ENCODE measurements at regions not wholly inside any gene's neighbourhood (a gene's known extent, or its start where the extent isn't known, plus 50 kb on each side); places are given as distances from the start of the nearest gene placed in this dataset.

GRCh38 chr1:193661385-193661784 is 475.0 kb upstream of the B3GALT2 start:
- Histone ChIP-seq H3K4me1 (ENCODE audit: insufficient read depth, low read length, severe bottlenecking) (no peaks in the 10 kb centered on the region), H3K4me2 (ENCODE audit: low read length) (no peak overlapping the region), H3K9me2 (ENCODE audit: low read depth, low read length) (no peaks in the 10 kb centered on the region), H3F3A (ENCODE audit: insufficient read depth, low read length) (no peaks in the 10 kb centered on the region), H3K9me3 (ENCODE audit: low read length) (no peaks in the 10 kb centered on the region), H3K9ac (ENCODE audit: low read length) (no peak overlapping the region), H3K79me2 (ENCODE audit: insufficient read depth, low read length) (no peaks in the 10 kb centered on the region), H3K27ac (ENCODE audit: low read depth, low read length, poor library complexity, severe bottlenecking) (no peak overlapping the region), H3K36me3 (ENCODE audit: insufficient read depth, low read length) (no peaks in the 10 kb centered on the region), H4K20me1 (ENCODE audit: insufficient read depth, low read length) (no peaks in the 10 kb centered on the region), H3K4me3 (ENCODE audit: low read depth, low read length, poor library complexity, severe bottlenecking) (no peak overlapping the region), H3K27me3 (ENCODE audit: insufficient read depth, low read length) (no peaks in the 10 kb centered on the region), H2AFZ (ENCODE audit: low read length) (no peak overlapping the region)
- TF ChIP-seq EZH2 (IDR thresholded peaks at IDR 0.05; ENCODE audit: borderline replicate concordance, low read length) (no peak), CTCF (IDR thresholded peaks at IDR 0.05; ENCODE audit: low read length) (no peak)

GRCh38 chr1:193660428-193660827 is 474.0 kb upstream of the B3GALT2 start:
- H3K4me1 ChIP-seq (ENCODE audit: insufficient read depth, low read length, severe bottlenecking) = no peaks in the 10 kb centered on the region
- no peaks in the 10 kb centered on the region for H3K27me3 ChIP-seq (ENCODE audit: insufficient read depth, low read length)
- no peaks in the 10 kb centered on the region for H3K9me3 ChIP-seq (ENCODE audit: low read length)
- H3K9me2 ChIP-seq (ENCODE audit: low read depth, low read length) = no peaks in the 10 kb centered on the region
- no peak overlapping the region for H2AFZ ChIP-seq (ENCODE audit: low read length)
- no peak overlapping the region for H3K9ac ChIP-seq (ENCODE audit: low read length)
- H3K36me3 ChIP-seq (ENCODE audit: insufficient read depth, low read length) = no peaks in the 10 kb centered on the region
- no peak overlapping the region for H3K4me2 ChIP-seq (ENCODE audit: low read length)
- TF ChIP-seq CTCF (IDR thresholded peaks at IDR 0.05; ENCODE audit: low read length) (no peak), EZH2 (IDR thresholded peaks at IDR 0.05; ENCODE audit: borderline replicate concordance, low read length) (no peak)
- no peaks in the 10 kb centered on the region for H3F3A ChIP-seq (ENCODE audit: insufficient read depth, low read length)
- H4K20me1 ChIP-seq (ENCODE audit: insufficient read depth, low read length) = no peaks in the 10 kb centered on the region
- no peak overlapping the region for H3K4me3 ChIP-seq (ENCODE audit: low read depth, low read length, poor library complexity, severe bottlenecking)
- H3K27ac ChIP-seq (ENCODE audit: low read depth, low read length, poor library complexity, severe bottlenecking) = no peak overlapping the region
- H3K79me2 ChIP-seq (ENCODE audit: insufficient read depth, low read length) = no peaks in the 10 kb centered on the region

- TF ChIP-seq CTCF (IDR thresholded peaks at IDR 0.05; ENCODE audit: low read length) (no peak), EZH2 (IDR thresholded peaks at IDR 0.05; ENCODE audit: borderline replicate concordance, low read length) (no peak)
- Histone ChIP-seq H3K9ac (ENCODE audit: low read length) (no peak overlapping the region), H3K4me2 (ENCODE audit: low read length) (no peak overlapping the region), H3K79me2 (ENCODE audit: insufficient read depth, low read length) (no peaks in the 10 kb centered on the region), H4K20me1 (ENCODE audit: insufficient read depth, low read length) (no peaks in the 10 kb centered on the region), H3K27ac (ENCODE audit: low read depth, low read length, poor library complexity, severe bottlenecking) (no peak overlapping the region), H3K4me3 (ENCODE audit: low read depth, low read length, poor library complexity, severe bottlenecking) (no peak overlapping the region), H2AFZ (ENCODE audit: low read length) (no peak overlapping the region), H3F3A (ENCODE audit: insufficient read depth, low read length) (no peaks in the 10 kb centered on the region), H3K4me1 (ENCODE audit: insufficient read depth, low read length, severe bottlenecking) (no peaks in the 10 kb centered on the region), H3K36me3 (ENCODE audit: insufficient read depth, low read length) (no peaks in the 10 kb centered on the region), H3K9me3 (ENCODE audit: low read length) (peaks cover 5% of the 10 kb centered on the region; the same call in 1 of the 2 replicates), H3K9me2 (ENCODE audit: low read depth, low read length) (no peaks in the 10 kb centered on the region), H3K27me3 (ENCODE audit: insufficient read depth, low read length) (no peaks in the 10 kb centered on the region)
Observed at GRCh38 chr1:193658691-193659090, 472.3 kb upstream of the B3GALT2 start.
